ENCODE measurements at regions not wholly inside any gene's neighbourhood (a gene's known extent, or its start where the extent isn't known, plus 50 kb on each side); places are given as distances from the start of the nearest gene placed in this dataset.
"Not testable (repeated sequence)": the region's sequence is repeated elsewhere in the genome, so short reads cannot be mapped to it uniquely, and the experiment has no call there.

- no peak for DNase-seq (ENCODE audit: low read depth)
Observed at GRCh38 chr5:93220431-93220830, 360.6 kb downstream of the NR2F1-AS1 start.

- DNase-seq (ENCODE audit: low read depth) = no peak
Observed at GRCh38 chr5:93219641-93220145, 361.3 kb downstream of the NR2F1-AS1 start.

GRCh38 chr5:93213111-93213794 is 367.8 kb downstream of the NR2F1-AS1 start:
- not testable (repeated sequence) for DNase-seq (ENCODE audit: low read depth)

GRCh38 chr5:93209476-93209875 is 371.5 kb downstream of the NR2F1-AS1 start:
- no peak for DNase-seq (ENCODE audit: low read depth)

DNA sequence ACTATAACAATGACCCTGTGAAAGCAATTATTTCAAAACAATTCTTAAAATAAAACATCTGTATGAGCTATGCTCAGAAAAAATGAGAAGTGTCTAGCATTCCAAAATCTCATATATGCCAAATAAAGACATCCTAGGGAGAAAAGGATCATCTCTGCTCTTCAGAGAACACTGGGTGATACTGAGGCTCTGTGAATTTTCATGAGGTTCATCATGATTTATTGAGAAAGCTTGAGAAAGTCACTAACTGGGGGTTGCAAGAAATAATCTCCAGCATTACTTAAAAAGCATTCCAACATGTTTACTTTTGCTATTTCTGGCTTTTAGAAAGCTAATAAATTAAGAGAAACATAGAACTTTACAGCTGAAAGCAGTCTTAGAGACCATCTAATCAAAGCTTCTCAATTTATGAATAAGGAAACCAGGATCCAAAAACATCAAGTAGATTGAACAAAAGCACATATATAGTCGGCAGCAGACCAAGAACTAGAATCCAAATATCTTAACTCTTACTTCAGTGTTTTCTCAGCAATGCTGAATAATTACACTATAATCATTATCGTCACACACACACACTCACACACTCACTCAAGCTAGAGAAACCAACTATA is 372.8 kb downstream of the NR2F1-AS1 start:
- DNase-seq (ENCODE audit: low read depth) = peak; percentile 87

- DNase-seq (ENCODE audit: low read depth) = no peak
Observed at GRCh38 chr5:93206203-93206602, 374.8 kb downstream of the NR2F1-AS1 start.

DNA sequence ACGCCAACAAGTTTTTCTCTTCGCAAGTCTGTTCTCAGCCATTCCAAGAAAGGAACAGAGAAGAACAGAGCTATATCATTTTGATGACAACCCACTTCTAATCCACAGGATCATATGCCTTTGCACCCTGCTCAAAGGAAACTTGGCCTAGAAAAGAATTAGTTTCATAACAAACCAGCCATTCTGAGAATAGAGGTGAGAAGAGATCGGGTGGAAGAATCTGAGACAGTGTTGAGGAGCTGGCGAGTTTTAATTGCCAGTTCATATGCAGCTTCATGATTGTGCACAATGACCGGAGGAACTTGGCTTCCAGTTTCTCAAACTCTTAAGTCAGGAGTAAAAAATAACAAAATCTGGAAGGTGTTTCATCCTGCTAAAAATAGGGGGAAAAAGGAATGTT is 380.0 kb downstream of the NR2F1-AS1 start:
- no peak for DNase-seq (ENCODE audit: low read depth)

GRCh38 chr5:93196986-93197385 is 384.0 kb downstream of the NR2F1-AS1 start:
- no peak for DNase-seq (ENCODE audit: low read depth)

- peak; percentile 66 for DNase-seq (ENCODE audit: low read depth)
Observed at GRCh38 chr5:93193431-93194347, 387.3 kb downstream of the NR2F1-AS1 start.

GRCh38 chr5:93192683-93193082 is 388.3 kb downstream of the NR2F1-AS1 start:
- no peak for DNase-seq (ENCODE audit: low read depth)

GRCh38 chr5:93192087-93192486 is 388.9 kb downstream of the NR2F1-AS1 start:
- DNase-seq (ENCODE audit: low read depth) = peak; percentile 96

GRCh38 chr5:93191035-93191817 is 389.8 kb downstream of the NR2F1-AS1 start:
- no peak for DNase-seq (ENCODE audit: low read depth)

DNA sequence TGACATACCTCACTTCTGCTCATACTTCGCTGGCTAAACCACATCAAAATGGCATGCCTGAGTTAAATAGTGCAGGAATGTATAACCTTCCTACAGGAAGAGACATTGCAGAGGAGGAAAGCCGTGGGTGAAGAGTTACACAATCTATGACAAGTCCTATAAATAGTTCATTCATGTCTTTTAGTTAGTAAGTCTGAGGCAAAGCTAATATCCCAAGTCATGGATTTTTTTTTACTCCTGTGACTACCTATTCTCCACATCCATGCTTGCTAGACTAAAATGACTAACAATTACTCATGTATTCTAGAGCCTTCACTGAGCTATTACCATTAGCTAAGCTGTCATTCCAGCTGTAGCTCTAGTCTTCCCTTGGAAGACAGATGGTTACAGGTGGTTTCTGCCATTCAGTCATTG is 391.3 kb downstream of the NR2F1-AS1 start:
- peak; percentile 94 for DNase-seq (ENCODE audit: low read depth)

DNA sequence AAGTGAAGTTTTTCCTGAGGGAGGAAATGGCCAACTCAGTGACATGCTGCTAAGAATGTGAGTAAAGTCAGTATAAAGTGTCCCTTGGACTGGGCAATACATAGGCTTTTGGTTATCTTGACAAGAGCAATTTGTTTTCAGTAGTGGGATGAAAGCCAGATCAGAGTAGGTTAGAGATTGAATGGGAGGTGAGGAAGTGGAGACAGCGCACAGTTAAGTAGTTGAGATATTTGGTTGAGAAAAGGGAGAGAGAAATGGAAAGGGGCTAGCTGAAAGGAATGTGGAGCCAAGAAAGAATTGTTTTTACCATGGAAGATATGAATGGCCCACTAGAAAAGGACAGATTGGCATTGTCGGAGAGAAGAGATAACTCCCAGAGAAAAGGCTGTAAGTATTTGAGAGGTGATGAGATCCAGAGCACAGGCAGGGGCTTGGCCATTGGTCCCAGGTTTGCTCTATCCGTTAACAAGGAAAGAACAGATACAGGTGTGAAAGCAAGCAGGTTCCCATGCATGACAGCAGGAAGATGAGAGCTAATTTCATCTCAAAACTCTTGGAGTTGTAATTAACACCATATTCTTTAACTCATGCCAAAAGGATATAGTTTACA is 392.0 kb downstream of the NR2F1-AS1 start:
- no peak for DNase-seq (ENCODE audit: low read depth)

GRCh38 chr5:93186076-93186682 is 394.8 kb downstream of the NR2F1-AS1 start:
- peak; percentile 85 for DNase-seq (ENCODE audit: low read depth)

DNA sequence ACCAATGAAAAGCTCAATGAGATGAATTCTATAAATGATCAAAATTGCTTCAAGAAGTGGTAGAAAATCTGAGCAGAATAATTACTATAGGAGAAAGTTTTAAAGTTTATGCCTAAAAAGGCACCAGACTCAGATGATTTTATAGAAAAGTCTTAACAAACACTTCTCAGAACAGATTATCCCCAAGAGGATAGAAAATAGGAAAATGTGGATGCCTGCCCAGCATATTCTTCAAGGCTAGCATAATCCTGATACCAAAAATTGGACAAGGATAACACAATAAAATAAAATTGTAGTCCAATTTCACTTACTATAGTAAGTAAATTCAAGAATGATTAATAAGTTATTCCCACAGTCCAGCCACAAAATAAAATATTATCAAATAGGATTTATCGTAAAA is 397.0 kb downstream of the NR2F1-AS1 start:
- no peak for DNase-seq (ENCODE audit: low read depth)

DNA sequence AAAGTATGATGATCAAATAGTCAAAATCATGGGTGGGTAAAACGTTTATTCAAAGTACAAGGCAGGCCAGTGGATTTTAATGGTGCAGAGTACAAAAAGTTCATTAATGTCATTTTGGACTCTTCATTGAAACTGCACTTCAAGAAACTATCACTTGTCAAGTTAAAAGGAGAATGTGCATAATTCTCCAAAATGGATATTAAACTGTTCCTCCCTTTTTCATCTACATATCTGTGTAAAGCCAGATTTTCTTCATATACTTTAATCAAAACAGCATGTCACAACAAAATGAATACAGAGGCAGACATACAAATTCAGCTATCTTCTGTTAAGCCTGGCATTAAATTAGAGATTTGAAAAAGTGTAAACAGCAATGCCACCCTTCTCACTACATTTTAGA is 401.6 kb downstream of the NR2F1-AS1 start:
- no peak for DNase-seq (ENCODE audit: low read depth)

GRCh38 chr5:93174930-93175329 is 406.1 kb downstream of the NR2F1-AS1 start:
- DNase-seq (ENCODE audit: low read depth) = no peak

DNA sequence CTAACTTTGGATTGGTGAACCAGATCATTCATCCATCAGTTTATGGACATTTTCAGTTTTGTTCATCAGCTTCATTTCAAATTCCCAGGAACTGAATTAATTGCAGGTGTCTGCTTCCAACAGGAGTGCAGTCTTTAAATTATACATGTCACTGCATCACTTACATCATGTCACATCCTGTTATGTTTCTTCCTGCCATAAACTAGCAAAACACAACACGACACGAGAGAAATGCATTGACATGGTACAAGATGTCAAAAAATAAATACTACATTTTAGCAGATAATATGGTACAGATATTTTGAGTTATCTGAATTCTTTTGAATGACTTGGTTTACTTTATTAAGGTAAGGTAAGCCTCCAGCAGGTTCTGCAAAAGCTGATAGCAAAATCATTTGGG is 415.5 kb downstream of the NR2F1-AS1 start:
- DNase-seq (ENCODE audit: low read depth) = no peak

GRCh38 chr5:93164690-93165089 is 416.3 kb downstream of the NR2F1-AS1 start:
- peak; percentile 79 for DNase-seq (ENCODE audit: low read depth)
